IPS-18c (cell line): ENCODE measurements at regions not wholly inside any gene's neighbourhood (a gene's known extent, or its start where the extent isn't known, plus 50 kb on each side); places are given as distances from the start of the nearest gene placed in this dataset.

ENCODE experiments used
- H3K4me3 ChIP-seq: 2 replicates; pipeline ENCODE4 v1.7.0; 2013; ENCODE audit warnings: low read depth, mild to moderate bottlenecking, low read length, moderate library complexity; ENCODE audit not compliant: insufficient read depth
- H3K9me3 ChIP-seq: one replicate; pipeline ENCODE4 v1.6.1; 2013; ENCODE audit warnings: mild to moderate bottlenecking, low read length, moderate library complexity; ENCODE audit not compliant: control insufficient read depth, insufficient read depth

DNA sequence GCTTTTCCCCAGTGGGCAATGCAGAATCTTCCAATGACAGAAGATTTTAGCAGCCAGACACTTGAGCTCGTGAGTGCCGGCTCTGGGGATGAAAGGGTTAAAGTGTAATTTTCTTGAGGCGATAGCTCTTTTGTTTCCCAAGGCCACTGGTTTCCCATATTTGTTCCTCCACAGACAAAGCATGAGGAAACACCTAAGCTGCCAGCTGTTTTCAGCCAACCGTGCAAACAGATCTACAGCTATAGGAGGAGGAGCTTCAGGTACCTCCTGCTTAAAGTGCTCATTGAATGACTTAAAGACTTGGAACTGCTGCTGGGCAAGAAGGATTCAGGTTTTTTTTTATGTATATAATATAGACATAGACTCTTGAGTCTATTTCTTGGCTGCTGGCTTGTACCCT lies 1311.5 kb downstream of the TMEM121 start:
- Histone ChIP-seq H3K9me3 (peaks cover 37% of the 10 kb centered on the region), H3K4me3 (no peak overlapping the region)

GRCh38 chr14:106838991-106839769 lies 1312.8 kb downstream of the TMEM121 start:
- H3K9me3 ChIP-seq, result peaks cover 42% of the 10 kb centered on the region
- no peak overlapping the region; the same call in 1 of the 2 replicates for H3K4me3 ChIP-seq

GRCh38 chr14:106840258-106840657 lies 1313.9 kb downstream of the TMEM121 start:
- Histone ChIP-seq H3K4me3 (no peak overlapping the region), H3K9me3 (peaks cover 44% of the 10 kb centered on the region)

GRCh38 chr14:106840991-106841390 lies 1314.6 kb downstream of the TMEM121 start:
- no peak overlapping the region for H3K4me3 ChIP-seq
- H3K9me3 ChIP-seq, result peaks cover 44% of the 10 kb centered on the region

DNA sequence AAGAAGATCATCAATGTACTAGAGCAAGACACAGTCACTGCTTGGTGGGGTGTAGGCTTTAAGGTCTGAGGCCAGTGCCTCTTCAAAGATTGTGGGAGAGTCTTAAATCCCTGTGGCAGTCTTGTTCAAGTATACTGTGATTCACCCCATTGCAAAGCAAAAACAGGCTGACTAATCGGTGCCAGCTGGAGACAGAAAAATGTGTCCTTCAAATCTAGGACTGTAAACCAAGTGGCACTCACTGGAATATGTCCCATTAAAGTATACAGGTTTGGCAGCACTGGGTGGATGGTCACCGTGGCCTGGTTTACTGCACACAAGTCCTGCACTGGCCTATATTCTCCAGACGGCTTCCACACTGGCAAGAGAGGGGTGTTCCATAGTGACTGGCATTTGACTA lies 1315.3 kb downstream of the TMEM121 start:
- Histone ChIP-seq H3K4me3 (no peak overlapping the region), H3K9me3 (peaks cover 44% of the 10 kb centered on the region)

DNA sequence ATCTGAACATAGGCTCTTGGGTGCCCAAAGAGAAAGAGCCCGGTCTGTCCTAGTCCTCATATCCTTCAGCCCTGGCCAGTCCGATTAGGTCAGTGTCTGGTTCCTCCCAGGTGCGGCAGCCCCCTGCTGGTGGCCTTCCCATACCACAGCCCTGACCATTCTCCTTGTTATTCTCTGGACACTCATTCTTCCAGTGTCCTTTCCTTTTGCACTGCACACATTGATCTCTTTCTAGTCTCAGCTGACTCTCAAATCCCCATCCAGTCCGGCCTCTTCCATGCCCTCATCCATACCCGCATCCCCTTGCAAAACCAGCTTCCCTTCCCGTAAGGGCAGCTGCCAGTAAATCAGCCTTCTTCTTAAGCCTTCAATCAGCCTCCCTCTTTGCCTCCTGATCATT lies 1316.3 kb downstream of the TMEM121 start:
- no peak overlapping the region for H3K4me3 ChIP-seq
- peaks cover 38% of the 10 kb centered on the region for H3K9me3 ChIP-seq

DNA sequence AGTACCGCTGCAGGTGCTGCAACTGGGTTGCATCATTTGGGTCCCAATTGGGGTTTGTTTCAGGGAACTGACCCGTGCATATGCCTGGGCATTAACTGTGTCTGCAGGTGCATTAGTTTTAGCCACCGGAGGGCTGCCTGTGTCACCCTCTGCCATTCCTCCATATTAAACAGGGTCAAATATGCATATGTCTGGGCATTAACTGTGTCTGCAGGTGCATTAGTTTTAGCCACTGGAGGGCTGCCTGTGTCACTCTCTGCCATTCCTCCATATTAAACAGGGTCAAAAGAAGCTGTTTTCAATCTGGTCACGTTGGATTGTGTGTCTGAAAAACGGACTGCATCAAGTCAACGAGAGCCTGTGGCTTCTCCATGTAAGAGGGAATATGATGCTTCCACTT lies 1317.0 kb downstream of the TMEM121 start:
- H3K4me3 ChIP-seq, result no peak overlapping the region
- H3K9me3 ChIP-seq, result peaks cover 38% of the 10 kb centered on the region

DNA sequence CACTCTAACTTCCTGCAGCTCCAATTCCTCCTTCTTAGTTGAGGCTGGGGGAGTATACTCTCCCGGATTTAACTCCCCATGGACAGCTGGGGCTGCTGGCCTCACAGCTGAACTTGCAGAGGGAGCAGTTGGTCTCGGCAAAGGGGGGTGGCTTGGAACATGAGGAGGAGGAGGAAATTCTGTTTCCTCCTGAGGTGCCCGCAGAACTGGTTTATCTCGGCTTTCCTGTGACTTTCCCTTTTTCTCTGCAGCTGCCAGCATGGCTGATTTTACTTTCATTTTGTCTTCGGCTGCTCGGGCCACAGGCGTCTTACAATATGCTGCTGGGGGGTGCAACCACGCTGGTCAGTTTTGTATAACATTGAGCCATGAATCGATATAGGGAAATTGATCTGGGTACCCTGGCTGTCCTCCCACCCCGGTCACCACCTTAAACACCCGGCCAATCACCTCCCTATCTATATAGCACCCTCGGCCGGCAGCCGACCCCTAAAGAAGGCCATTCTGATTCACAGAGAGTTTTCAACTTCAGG lies 1317.6 kb downstream of the TMEM121 start:
- Histone ChIP-seq H3K4me3 (no peak overlapping the region), H3K9me3 (peaks cover 39% of the 10 kb centered on the region)

GRCh38 chr14:106844608-106845285 lies 1318.4 kb downstream of the TMEM121 start:
- Histone ChIP-seq H3K4me3 (no peak overlapping the region; the same call in 1 of the 2 replicates), H3K9me3 (peaks cover 34% of the 10 kb centered on the region)

GRCh38 chr14:106845286-106846087 lies 1319.1 kb downstream of the TMEM121 start:
- Histone ChIP-seq H3K4me3 (peak overlapping the region; percentile 24; the same call in 1 of the 2 replicates), H3K9me3 (peaks cover 31% of the 10 kb centered on the region)

- Histone ChIP-seq H3K9me3 (peaks cover 28% of the 10 kb centered on the region), H3K4me3 (no peak overlapping the region)
Observed at GRCh38 chr14:106846218-106846617, 1319.8 kb downstream of the TMEM121 start.

- H3K9me3 ChIP-seq, result peaks cover 20% of the 10 kb centered on the region
Observed at GRCh38 chr14:106848330-106849121, 1322.1 kb downstream of the TMEM121 start.

DNA sequence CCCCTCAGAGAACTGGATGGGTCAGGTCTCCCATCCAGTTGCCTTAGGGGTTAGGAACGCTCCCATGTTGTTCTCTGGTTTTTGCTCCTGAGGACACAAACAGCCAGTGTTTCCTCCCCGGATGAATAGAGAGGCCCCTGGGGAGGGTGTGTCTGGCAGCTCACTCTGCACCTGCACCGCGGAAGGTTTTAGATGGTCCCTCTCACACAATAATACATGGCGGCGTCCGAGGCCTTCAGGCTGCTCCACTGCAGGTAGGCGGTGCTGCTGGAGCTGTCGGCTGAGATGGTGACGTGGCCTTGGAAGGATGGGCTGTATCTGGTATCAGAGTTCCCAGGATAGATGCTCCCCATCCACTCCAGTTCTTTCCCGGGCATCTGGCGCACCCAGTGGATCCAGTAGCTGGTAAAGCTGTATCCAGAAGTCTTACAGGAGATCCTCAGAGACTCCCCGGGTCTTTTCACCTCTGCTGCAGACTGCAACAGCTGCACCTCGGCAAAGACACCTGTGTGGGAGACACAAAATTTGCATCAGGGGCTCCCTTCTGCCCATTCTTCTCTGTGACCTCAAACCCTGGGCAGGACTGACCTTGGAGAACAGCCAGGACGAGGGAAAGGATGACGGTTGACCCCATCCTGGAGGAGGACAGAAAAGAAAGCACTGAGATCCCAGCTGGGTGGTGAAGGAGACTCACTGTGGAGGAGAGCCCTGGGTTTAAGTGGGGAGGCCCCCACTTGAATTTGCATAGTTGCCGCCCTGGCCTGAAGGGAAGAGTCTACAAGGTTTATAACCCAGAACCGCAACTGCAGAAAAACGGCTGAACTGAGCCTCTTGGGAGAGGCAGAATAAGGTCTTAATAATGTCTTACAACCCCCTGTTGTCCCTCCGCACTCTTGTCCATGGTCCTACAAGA lies 1324.8 kb downstream of the TMEM121 start:
- H3K9me3 ChIP-seq, result peaks cover 19% of the 10 kb centered on the region
- no peak overlapping the region for H3K4me3 ChIP-seq

More at GRCh38 chr14:106848330-106849121, 1322.1 kb downstream of the TMEM121 start:
- H3K4me3 ChIP-seq, result no peak overlapping the region; the same call in 1 of the 2 replicates

GRCh38 chr14:106872611-106873446 lies 1346.4 kb downstream of the TMEM121 start:
- Histone ChIP-seq H3K9me3 (peaks cover 25% of the 10 kb centered on the region), H3K4me3 (no peak overlapping the region)

- H3K9me3 ChIP-seq, result peaks cover 23% of the 10 kb centered on the region
- peak overlapping the region; percentile 15; the same call in 1 of the 2 replicates for H3K4me3 ChIP-seq
Observed at GRCh38 chr14:106874350-106874749, 1348.0 kb downstream of the TMEM121 start.
